GM10266 (cell line): ENCODE measurements at regions not wholly inside any gene's neighbourhood (a gene's known extent, or its start where the extent isn't known, plus 50 kb on each side); places are given as distances from the start of the nearest gene placed in this dataset.

Experiments
- DNase-seq: peaks from one replicate; pipeline ENCODE4 v3.0.0; 2012; ENCODE audit errors: extremely low spot score
- CTCF ChIP-seq: IDR thresholded peaks from 2 replicates; pipeline ENCODE4 v1.5.1; 2012; ENCODE audit warnings: mild to moderate bottlenecking, low read depth; ENCODE audit not compliant: control insufficient read depth, insufficient read depth; ENCODE audit errors: missing control alignments

GRCh38 chr3:181565416-181565815 lies 146.3 kb upstream of the SOX2 start:
- DNase-seq, result no peak
- TF ChIP-seq CTCF, result no peak

DNA sequence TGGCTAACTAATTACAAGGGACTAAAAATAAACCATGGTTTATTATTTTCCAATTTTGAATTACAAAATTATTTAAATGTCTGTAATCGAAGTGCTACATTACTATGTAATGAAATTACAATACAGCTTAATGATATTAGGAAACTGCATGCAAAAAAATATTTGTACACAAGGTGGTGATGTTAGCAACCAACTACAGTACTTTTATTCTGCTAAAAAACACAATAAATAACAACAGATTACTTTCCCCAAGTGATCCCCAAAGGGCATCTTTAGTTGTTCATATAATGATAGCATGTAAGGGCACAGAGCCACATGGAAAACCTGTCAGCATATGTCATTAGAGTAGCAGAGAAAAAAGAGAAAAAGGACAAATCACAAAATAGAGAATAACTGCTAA lies 147.5 kb upstream of the SOX2 start:
- no peak for DNase-seq
- TF ChIP-seq CTCF, result no peak

GRCh38 chr3:181561139-181562031 lies 150.3 kb upstream of the SOX2 start:
- no peak for TF ChIP-seq CTCF
- no peak for DNase-seq

DNA sequence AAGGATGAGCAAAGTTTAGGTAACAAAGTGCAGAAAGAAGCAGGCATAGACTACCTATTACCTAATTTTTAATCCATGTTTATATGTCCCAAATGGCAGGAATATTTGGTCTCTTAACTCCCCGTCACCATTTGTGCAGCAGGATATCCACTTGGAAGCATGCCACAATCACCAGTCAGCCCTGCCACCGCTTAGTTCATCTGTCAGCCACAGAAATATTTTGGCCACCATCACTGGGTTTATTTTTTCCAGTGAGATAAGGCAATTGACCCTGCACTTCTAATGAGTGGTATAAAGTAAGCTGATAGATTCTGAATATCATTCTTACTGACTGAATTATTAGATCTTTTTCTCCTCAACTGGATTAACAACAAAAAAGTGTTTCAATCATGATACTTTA lies 152.9 kb upstream of the SOX2 start:
- DNase-seq, result no peak
- TF ChIP-seq CTCF, result no peak

GRCh38 chr3:181555681-181556080 lies 156.0 kb upstream of the SOX2 start:
- no peak for TF ChIP-seq CTCF
- DNase-seq, result no peak

- no peak for TF ChIP-seq CTCF
- no peak for DNase-seq
Measured at GRCh38 chr3:181554233-181554765, 157.4 kb upstream of the SOX2 start.

GRCh38 chr3:181549266-181549665 lies 162.5 kb upstream of the SOX2 start:
- TF ChIP-seq CTCF, result no peak
- DNase-seq, result no peak
